ENCODE measurements at regions not wholly inside any gene's neighbourhood (a gene's known extent, or its start where the extent isn't known, plus 50 kb on each side); places are given as distances from the start of the nearest gene placed in this dataset.

GRCh38 chr6:165820407-165820806 lies 157.4 kb upstream of the PDE10A start:
- H3K9me3 ChIP-seq = no peaks in the 10 kb centered on the region
- no peak for DNase-seq (ENCODE audit: low spot score)
- no peaks in the 10 kb centered on the region for H3K4me1 ChIP-seq (replicated peaks)
- 23% methylated on average over 4 of the region's 4 CpGs for WGBS
- H3K36me3 ChIP-seq = no peaks in the 10 kb centered on the region
- H3K4me3 ChIP-seq = no peak overlapping the region
- peaks cover 2% of the 10 kb centered on the region for H3K27me3 ChIP-seq (replicated peaks; ENCODE audit: insufficient read depth)
- H3K27ac ChIP-seq = no peak overlapping the region
- intact Hi-C loops (cut with DNase I) = no loop called here
- TF ChIP-seq, protein P1, sequence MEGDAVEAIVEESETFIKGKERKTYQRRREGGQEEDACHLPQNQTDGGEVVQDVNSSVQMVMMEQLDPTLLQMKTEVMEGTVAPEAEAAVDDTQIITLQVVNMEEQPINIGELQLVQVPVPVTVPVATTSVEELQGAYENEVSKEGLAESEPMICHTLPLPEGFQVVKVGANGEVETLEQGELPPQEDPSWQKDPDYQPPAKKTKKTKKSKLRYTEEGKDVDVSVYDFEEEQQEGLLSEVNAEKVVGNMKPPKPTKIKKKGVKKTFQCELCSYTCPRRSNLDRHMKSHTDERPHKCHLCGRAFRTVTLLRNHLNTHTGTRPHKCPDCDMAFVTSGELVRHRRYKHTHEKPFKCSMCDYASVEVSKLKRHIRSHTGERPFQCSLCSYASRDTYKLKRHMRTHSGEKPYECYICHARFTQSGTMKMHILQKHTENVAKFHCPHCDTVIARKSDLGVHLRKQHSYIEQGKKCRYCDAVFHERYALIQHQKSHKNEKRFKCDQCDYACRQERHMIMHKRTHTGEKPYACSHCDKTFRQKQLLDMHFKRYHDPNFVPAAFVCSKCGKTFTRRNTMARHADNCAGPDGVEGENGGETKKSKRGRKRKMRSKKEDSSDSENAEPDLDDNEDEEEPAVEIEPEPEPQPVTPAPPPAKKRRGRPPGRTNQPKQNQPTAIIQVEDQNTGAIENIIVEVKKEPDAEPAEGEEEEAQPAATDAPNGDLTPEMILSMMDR (IDR thresholded peaks at IDR 0.05) = no peak
- TF ChIP-seq POLR2A (IDR thresholded peaks at IDR 0.05) = no peak
- TF ChIP-seq POLR2AphosphoS5 (IDR thresholded peaks at IDR 0.05) = no peak

DNA sequence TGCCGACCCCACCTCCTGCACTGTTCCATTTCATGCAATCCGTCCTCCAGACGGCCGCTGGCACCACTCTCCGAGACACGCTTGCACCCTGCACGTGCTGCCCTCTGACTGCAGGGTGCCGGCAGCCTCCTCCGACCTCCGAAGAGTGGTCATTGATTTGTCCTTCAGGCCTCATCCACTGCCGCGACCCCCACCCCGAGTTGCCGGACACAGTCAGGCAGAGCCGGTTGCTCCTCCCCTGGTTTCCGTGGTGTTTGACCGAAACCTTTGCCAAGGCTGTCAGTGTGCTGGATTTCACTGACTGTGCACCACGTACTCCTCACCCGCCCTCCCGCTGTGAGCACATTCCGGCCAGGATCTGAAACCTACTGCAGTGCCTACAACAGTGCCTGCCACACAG lies 156.4 kb upstream of the PDE10A start:
- no peak for DNase-seq (ENCODE audit: low spot score)
- Histone ChIP-seq H3K27me3 (replicated peaks; ENCODE audit: insufficient read depth) (peaks cover 6% of the 10 kb centered on the region), H3K27ac (no peak overlapping the region), H3K4me1 (replicated peaks) (no peaks in the 10 kb centered on the region), H3K36me3 (no peaks in the 10 kb centered on the region), H3K4me3 (no peak overlapping the region), H3K9me3 (no peaks in the 10 kb centered on the region)
- 13% methylated on average over 21 of the region's 21 CpGs for WGBS
- intact Hi-C loops (cut with DNase I) = no loop called here
- TF ChIP-seq, protein P1 (IDR thresholded peaks at IDR 0.05) = no peak
- TF ChIP-seq POLR2AphosphoS5 (IDR thresholded peaks at IDR 0.05) = no peak
- TF ChIP-seq POLR2A (IDR thresholded peaks at IDR 0.05) = no peak

DNA sequence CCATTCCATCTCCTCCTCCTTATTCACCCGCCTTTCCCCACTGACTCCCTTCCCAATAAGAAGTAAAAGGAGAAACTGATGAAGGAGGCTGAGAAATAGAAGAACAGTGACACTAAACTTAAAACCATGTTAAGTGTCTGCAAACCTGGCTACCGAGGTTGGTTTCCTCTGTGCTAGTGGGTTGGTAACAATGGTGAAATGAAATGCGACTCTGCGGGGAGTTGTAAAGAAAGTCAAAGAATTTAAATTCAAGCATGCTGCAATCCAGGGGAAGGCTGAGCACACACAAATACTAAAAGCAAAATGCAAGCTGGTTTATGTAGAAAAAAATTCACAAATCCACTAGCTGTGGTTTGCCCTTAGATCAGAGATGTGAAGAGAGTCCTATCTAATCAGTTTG lies 155.2 kb upstream of the PDE10A start:
- no peak overlapping the region for H3K27ac ChIP-seq
- DNase-seq (ENCODE audit: low spot score) = no peak
- H3K4me1 ChIP-seq (replicated peaks) = no peaks in the 10 kb centered on the region
- intact Hi-C loops (cut with DNase I) = no loop called here
- peaks cover 6% of the 10 kb centered on the region for H3K27me3 ChIP-seq (replicated peaks; ENCODE audit: insufficient read depth)
- 45% methylated on average over 4 of the region's 4 CpGs for WGBS
- no peak for TF ChIP-seq POLR2A (IDR thresholded peaks at IDR 0.05)
- TF ChIP-seq, protein P1 (IDR thresholded peaks at IDR 0.05) = no peak
- TF ChIP-seq POLR2AphosphoS5 (IDR thresholded peaks at IDR 0.05) = no peak
- H3K4me3 ChIP-seq = no peak overlapping the region
- no peaks in the 10 kb centered on the region for H3K9me3 ChIP-seq
- H3K36me3 ChIP-seq = no peaks in the 10 kb centered on the region

DNA sequence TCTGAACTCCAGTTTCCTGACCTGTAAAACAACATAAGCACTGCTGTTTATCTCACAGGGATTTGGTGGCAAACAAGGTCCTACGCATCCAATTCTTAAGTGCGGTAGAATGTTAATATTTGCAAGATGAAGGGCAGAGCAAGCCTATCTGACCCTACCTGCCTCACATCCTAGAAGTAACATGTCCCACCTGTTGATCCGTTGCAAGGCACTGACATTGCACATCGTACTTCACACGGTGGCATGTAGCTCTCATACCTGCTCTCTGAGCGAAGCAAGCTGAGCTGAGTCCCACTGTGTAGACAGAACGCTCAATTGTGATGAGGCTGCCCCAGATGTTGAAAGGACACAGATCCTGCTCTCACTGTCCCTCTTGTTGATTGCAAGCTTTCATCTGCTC lies 154.7 kb upstream of the PDE10A start:
- H3K9me3 ChIP-seq = no peaks in the 10 kb centered on the region
- DNase-seq (ENCODE audit: low spot score) = no peak
- 64% methylated on average over 7 of the region's 7 CpGs for WGBS
- H3K27ac ChIP-seq = no peak overlapping the region
- no peaks in the 10 kb centered on the region for H3K36me3 ChIP-seq
- intact Hi-C loops (cut with DNase I) = no loop called here
- H3K27me3 ChIP-seq (replicated peaks; ENCODE audit: insufficient read depth) = peaks cover 6% of the 10 kb centered on the region
- H3K4me1 ChIP-seq (replicated peaks) = no peaks in the 10 kb centered on the region
- H3K4me3 ChIP-seq = no peak overlapping the region
- TF ChIP-seq, protein P1 (IDR thresholded peaks at IDR 0.05) = no peak
- TF ChIP-seq POLR2AphosphoS5 (IDR thresholded peaks at IDR 0.05) (no peak), POLR2A (IDR thresholded peaks at IDR 0.05) (no peak)

- no peak overlapping the region for H3K27ac ChIP-seq
- peaks cover 6% of the 10 kb centered on the region for H3K27me3 ChIP-seq (replicated peaks; ENCODE audit: insufficient read depth)
- TF ChIP-seq, protein P1 (IDR thresholded peaks at IDR 0.05) = no peak
- no peak for TF ChIP-seq POLR2AphosphoS5 (IDR thresholded peaks at IDR 0.05)
- TF ChIP-seq POLR2A (IDR thresholded peaks at IDR 0.05) = no peak
- no peak overlapping the region for H3K4me3 ChIP-seq
- no peaks in the 10 kb centered on the region for H3K36me3 ChIP-seq
- DNase-seq (ENCODE audit: low spot score) = no peak
- no peaks in the 10 kb centered on the region for H3K9me3 ChIP-seq
- intact Hi-C loops (cut with DNase I) = no loop called here
- WGBS = 97% methylated on average over 3 of the region's 3 CpGs
- no peaks in the 10 kb centered on the region for H3K4me1 ChIP-seq (replicated peaks)
These were observed 154.1 kb upstream of the PDE10A start for GRCh38 chr6:165817148-165817547.

Measured in prostate gland (tissue), 2 donors.